Dendritic cell treated with granulocyte-macrophage colony-stimulating factor and Interleukin-4, amounts not matched to agents 40 ng/mL and 50 ng/mL, for 4 days (primary cell): ENCODE measurements at regions not wholly inside any gene's neighbourhood (a gene's known extent, or its start where the extent isn't known, plus 50 kb on each side); places are given as distances from the start of the nearest gene placed in this dataset.
"Not testable (repeated sequence)": the region's sequence is repeated elsewhere in the genome, so short reads cannot be mapped to it uniquely, and the experiment has no call there.

Experiments used
- H3K27ac Mint-ChIP-seq: one replicate; pipeline ENCODE4 v1.8.0; 2022; ENCODE audit warnings: mild to moderate bottlenecking, mixed read lengths
- H3K27me3 Mint-ChIP-seq: one replicate; pipeline ENCODE4 v1.8.0; 2022; ENCODE audit warnings: mild to moderate bottlenecking, mixed read lengths
- H3K36me3 Mint-ChIP-seq: one replicate; pipeline ENCODE4 v1.8.0; 2022; ENCODE audit warnings: low read depth, mixed read lengths
- H3K4me1 Mint-ChIP-seq: one replicate; pipeline ENCODE4 v1.8.0; 2022; ENCODE audit warnings: low read depth, mixed read lengths
- H3K4me3 Mint-ChIP-seq: one replicate; pipeline ENCODE4 v1.8.0; 2022; ENCODE audit warnings: mild to moderate bottlenecking, moderate library complexity, mixed read lengths
- H3K9me3 Mint-ChIP-seq: one replicate; pipeline ENCODE4 v1.8.0; 2022; ENCODE audit warnings: mixed read lengths
- intact Hi-C: fragments of 100-400 bp; cut with micrococcal nuclease; formaldehyde crosslinking; loops from one replicate; pipeline ENCODE4 v1.15.0; 2022

DNA sequence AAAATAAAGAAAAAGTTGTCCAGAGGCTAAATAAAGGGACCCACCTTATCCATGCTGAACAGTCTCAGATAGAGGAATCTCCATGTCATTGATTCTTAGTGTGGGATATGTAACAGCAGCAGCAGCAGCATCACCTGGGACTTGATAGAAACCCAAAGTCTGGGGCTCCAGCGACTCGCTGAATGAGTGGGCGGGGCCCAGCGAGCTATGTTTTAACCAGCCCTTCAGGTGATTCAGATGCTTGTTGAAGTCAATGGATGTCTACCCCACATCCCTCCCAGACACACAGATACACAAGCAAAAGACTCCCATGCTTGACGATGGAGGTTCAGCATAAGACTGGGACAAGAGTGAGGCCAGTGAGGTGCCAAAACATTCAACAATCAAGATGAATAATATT is 298.6 kb downstream of the UBE3D start:
- Mint-ChIP-seq H3K4me3 (no peak overlapping the region), H3K27me3 (no peaks in the 10 kb centered on the region), H3K9me3 (peaks cover 9% of the 10 kb centered on the region), H3K4me1 (no peaks in the 10 kb centered on the region), H3K36me3 (no peaks in the 10 kb centered on the region), H3K27ac (no peak overlapping the region)
- intact Hi-C loops = no loop called here

DNA sequence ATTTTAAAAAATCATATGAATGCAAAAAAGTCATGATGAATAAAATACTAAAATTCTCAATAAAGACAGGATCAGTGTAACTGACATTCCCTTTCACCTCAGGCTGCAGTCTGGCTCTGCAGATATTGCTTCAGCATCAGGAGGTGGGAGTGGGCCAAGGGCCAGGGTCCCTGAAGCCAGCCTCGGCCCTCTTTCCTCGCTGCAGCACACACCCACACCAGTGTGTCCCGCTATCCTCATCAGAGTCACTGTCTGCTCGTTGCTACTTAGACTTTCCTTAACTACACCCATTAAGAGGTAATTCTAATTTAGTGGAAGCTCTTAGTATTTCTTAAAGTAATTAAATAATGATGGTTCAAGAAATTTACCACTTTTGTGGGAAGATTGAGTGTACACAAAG is 298.2 kb downstream of the UBE3D start:
- intact Hi-C loops = no loop called here
- peaks cover 9% of the 10 kb centered on the region for H3K9me3 Mint-ChIP-seq
- no peak overlapping the region for H3K27ac Mint-ChIP-seq
- H3K4me1 Mint-ChIP-seq = no peaks in the 10 kb centered on the region
- no peaks in the 10 kb centered on the region for H3K36me3 Mint-ChIP-seq
- H3K27me3 Mint-ChIP-seq = no peaks in the 10 kb centered on the region
- H3K4me3 Mint-ChIP-seq = no peak overlapping the region

GRCh38 chr6:82772851-82773717 is 292.6 kb downstream of the UBE3D start:
- Mint-ChIP-seq H3K36me3 (no peaks in the 10 kb centered on the region), H3K27me3 (no peaks in the 10 kb centered on the region), H3K9me3 (peaks cover 9% of the 10 kb centered on the region), H3K4me3 (no peak overlapping the region), H3K4me1 (no peaks in the 10 kb centered on the region), H3K27ac (no peak overlapping the region)
- intact Hi-C loops = no loop called here

- Mint-ChIP-seq H3K9me3 (no peaks in the 10 kb centered on the region), H3K4me1 (no peaks in the 10 kb centered on the region), H3K27me3 (no peaks in the 10 kb centered on the region), H3K4me3 (no peak overlapping the region), H3K36me3 (no peaks in the 10 kb centered on the region), H3K27ac (no peak overlapping the region)
- intact Hi-C loops = no loop called here
Observed at GRCh38 chr6:82775361-82775760, 290.3 kb downstream of the UBE3D start.

DNA sequence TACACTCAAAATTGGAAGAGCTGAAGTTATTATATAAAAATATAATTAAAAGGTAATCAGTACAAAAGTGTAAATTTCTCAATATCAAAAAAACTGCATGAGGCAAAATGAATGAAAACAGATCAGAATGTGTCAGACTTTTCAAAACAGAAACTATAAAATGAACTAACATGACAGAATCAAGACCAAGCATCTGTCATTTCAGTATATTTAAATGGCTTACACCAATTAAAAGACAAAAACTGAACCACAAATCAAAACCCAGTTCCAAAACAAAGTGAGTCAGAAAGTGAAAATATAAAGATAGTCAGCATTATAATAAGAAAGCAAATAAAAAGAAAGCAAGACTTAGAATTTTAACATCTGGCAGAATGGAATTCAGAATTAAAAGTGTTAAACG is 289.7 kb downstream of the UBE3D start:
- no peaks in the 10 kb centered on the region for H3K9me3 Mint-ChIP-seq
- H3K4me3 Mint-ChIP-seq = no peak overlapping the region
- H3K27ac Mint-ChIP-seq = no peak overlapping the region
- no peaks in the 10 kb centered on the region for H3K36me3 Mint-ChIP-seq
- intact Hi-C loops = no loop called here
- H3K4me1 Mint-ChIP-seq = no peaks in the 10 kb centered on the region
- H3K27me3 Mint-ChIP-seq = no peaks in the 10 kb centered on the region

DNA sequence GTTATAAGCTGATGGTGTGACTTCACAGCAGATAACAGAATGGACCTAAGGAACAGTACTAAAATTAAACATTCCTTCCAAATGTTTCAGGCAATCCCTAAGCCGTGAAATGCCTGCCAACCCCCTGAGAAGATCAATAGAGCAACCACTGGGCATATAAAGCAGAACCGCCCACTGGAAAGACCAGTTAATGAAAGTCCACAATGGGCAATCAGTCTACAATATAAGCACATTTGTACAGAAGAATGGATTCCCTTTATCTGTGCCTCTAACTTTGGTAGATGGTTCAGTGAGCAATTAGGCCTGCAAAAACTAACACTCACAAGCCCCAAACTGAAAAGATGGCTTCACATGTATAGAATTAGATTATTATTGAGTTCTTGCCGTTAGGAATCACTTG is 286.6 kb downstream of the UBE3D start:
- no peaks in the 10 kb centered on the region for H3K36me3 Mint-ChIP-seq

GRCh38 chr6:82780334-82780733 is 285.3 kb downstream of the UBE3D start:
- Mint-ChIP-seq H3K4me1 (no peaks in the 10 kb centered on the region), H3K4me3 (no peak overlapping the region), H3K27ac (no peak overlapping the region), H3K36me3 (no peaks in the 10 kb centered on the region), H3K9me3 (no peaks in the 10 kb centered on the region), H3K27me3 (no peaks in the 10 kb centered on the region)
- intact Hi-C loops = no loop called here

More for the DNA sequence above, 286.6 kb downstream of the UBE3D start:
- Mint-ChIP-seq H3K9me3 (no peaks in the 10 kb centered on the region), H3K4me3 (no peak overlapping the region), H3K27me3 (no peaks in the 10 kb centered on the region), H3K4me1 (no peaks in the 10 kb centered on the region), H3K27ac (no peak overlapping the region)
- intact Hi-C loops = no loop called here

DNA sequence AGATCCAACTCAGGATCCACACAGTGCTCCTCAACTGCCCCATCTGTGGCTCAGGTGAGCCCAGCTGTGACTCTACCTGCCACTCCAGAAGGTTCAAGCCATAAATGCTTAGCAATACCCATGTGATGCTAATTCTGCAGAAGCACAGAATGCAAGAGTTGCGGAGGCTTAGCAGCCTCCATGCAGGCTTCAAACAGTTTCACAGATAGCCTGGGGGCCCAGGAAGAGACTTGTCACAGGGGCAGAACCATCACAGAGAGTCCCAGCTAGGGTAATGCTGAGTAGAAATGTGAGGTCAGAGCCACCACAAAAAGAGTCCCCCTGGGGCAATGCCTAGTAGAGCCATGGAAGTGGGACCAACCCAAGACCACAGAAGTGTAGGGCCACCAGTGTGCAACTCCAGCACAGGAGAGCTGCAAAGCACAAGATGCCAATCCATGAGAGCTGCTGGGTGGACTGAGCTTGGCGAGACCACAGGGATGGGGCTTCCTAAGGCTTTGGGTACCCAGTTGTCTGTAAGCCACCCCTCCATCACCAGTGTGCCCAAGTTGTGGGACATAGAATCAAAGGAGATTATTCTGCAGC is 283.9 kb downstream of the UBE3D start:
- H3K36me3 Mint-ChIP-seq = no peaks in the 10 kb centered on the region
- H3K4me3 Mint-ChIP-seq = no peak overlapping the region
- intact Hi-C loops = no loop called here
- no peaks in the 10 kb centered on the region for H3K9me3 Mint-ChIP-seq
- no peaks in the 10 kb centered on the region for H3K4me1 Mint-ChIP-seq
- H3K27ac Mint-ChIP-seq = no peak overlapping the region
- H3K27me3 Mint-ChIP-seq = no peaks in the 10 kb centered on the region

DNA sequence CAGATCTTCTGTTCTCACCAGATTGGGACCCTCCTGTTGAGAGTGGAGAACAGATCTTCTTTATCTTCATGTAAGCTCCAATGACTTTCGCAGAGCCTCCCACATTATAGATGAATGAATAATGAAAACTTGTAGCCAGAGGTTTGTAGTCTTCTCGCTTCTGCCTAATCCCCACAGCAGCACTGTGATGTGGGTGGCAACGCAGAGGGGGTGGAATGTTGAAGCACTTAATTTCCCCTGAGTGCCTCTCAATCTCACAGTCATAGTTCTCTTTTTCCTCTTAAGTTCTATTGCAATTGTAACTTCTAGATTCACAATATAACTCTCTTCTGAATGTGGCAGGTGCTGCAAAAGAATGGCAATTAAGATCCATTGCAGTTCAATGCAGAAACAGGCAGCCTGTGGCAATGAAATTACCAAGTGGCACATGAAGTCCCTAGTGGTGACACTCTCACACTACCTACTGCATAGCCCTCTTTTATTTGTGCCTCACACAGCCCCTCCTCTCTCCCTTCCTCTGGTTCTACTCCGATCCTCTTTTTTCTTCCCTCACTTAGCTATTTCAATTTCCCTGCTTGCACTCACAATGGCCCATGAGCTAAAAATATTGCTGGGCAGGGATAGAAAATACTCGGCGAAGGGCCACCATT is 281.9 kb downstream of the UBE3D start:
- Mint-ChIP-seq H3K9me3 (peaks cover 6% of the 10 kb centered on the region), H3K4me3 (no peak overlapping the region), H3K27me3 (no peaks in the 10 kb centered on the region), H3K36me3 (no peaks in the 10 kb centered on the region), H3K4me1 (no peaks in the 10 kb centered on the region), H3K27ac (no peak overlapping the region)
- intact Hi-C loops = no loop called here

- Mint-ChIP-seq H3K4me1 (no peaks in the 10 kb centered on the region), H3K9me3 (peaks cover 21% of the 10 kb centered on the region), H3K27ac (no peak overlapping the region), H3K36me3 (no peaks in the 10 kb centered on the region), H3K27me3 (no peaks in the 10 kb centered on the region), H3K4me3 (no peak overlapping the region)
- intact Hi-C loops = no loop called here
Observed at GRCh38 chr6:82785206-82785605, 280.4 kb downstream of the UBE3D start.

- Mint-ChIP-seq H3K36me3 (no peaks in the 10 kb centered on the region), H3K9me3 (peaks cover 29% of the 10 kb centered on the region), H3K4me3 (no peak overlapping the region), H3K27me3 (no peaks in the 10 kb centered on the region), H3K4me1 (no peaks in the 10 kb centered on the region), H3K27ac (no peak overlapping the region)
- intact Hi-C loops = no loop called here
Observed at GRCh38 chr6:82786248-82786647, 279.4 kb downstream of the UBE3D start.

DNA sequence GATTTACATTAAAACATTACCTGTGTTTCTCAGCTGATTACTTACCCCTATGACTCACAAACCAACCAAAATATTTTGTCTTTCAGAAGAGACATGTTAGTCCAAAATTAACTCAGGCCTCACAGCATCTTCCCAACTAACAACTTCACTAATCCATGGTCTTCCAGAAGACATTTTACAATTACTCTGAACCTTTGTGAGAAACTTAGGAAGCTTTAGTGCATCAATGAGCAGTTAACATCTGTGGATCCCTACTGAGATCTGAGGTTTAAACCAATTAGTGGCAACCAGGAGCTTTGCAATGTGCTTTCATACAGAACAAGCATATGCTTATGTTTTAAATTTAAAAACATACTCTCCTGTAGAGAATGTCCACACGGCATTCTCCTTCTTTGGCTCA is 269.7 kb downstream of the UBE3D start:
- Mint-ChIP-seq H3K9me3 (peaks cover 9% of the 10 kb centered on the region), H3K27ac (no peak overlapping the region), H3K4me3 (no peak overlapping the region), H3K4me1 (no peaks in the 10 kb centered on the region), H3K27me3 (no peaks in the 10 kb centered on the region), H3K36me3 (no peaks in the 10 kb centered on the region)
- intact Hi-C loops = no loop called here

DNA sequence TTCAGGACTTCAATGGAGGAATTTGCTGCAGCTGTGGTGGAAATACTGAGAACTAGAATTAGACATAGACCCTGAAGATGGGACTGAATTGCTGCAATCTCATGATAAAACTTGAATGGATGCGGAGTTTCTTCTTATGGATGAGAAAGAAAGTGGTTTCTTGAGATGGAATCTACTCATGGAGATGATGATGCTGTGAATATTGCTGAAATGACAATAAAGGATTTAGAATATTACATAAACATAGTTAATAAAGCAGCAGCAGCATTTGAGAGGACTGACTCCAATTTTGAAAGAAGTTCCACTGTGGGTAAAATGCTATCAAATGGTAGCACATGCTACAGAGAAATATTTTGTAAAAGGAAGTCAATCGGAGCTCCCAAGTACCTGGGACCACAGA is 264.6 kb downstream of the UBE3D start:
- no peaks in the 10 kb centered on the region for H3K36me3 Mint-ChIP-seq
- no peak overlapping the region for H3K4me3 Mint-ChIP-seq

GRCh38 chr6:82816243-82816642 is 249.4 kb downstream of the UBE3D start:
- H3K36me3 Mint-ChIP-seq, H3K27ac Mint-ChIP-seq, intact Hi-C loops, H3K27me3 Mint-ChIP-seq, H3K4me1 Mint-ChIP-seq, H3K9me3 Mint-ChIP-seq, H3K4me3 Mint-ChIP-seq: not testable (repeated sequence)

More for the DNA sequence above, 264.6 kb downstream of the UBE3D start:
- H3K27me3 Mint-ChIP-seq = no peaks in the 10 kb centered on the region
- intact Hi-C loops = no loop called here
- no peak overlapping the region for H3K27ac Mint-ChIP-seq
- peaks cover 10% of the 10 kb centered on the region for H3K9me3 Mint-ChIP-seq
- no peaks in the 10 kb centered on the region for H3K4me1 Mint-ChIP-seq
